HUES64 (cell line): ENCODE measurements at regions not wholly inside any gene's neighbourhood (a gene's known extent, or its start where the extent isn't known, plus 50 kb on each side); places are given as distances from the start of the nearest gene placed in this dataset.

ENCODE experiments used
- H3K27ac ChIP-seq: 2 replicates; pipeline ENCODE4 v1.7.0; 2013; ENCODE audit warnings: low read depth, low read length, inconsistent platforms
- H3K27me3 ChIP-seq: 2 replicates; pipeline ENCODE4 v1.6.1; 2013; ENCODE audit warnings: mild to moderate bottlenecking, low read length; ENCODE audit not compliant: insufficient read depth
- H3K36me3 ChIP-seq: 2 replicates; pipeline ENCODE4 v1.6.1; 2013; ENCODE audit warnings: mild to moderate bottlenecking, low read length; ENCODE audit not compliant: insufficient read depth
- H3K4me1 ChIP-seq: 2 replicates; pipeline ENCODE4 v1.6.1; 2013; ENCODE audit warnings: mild to moderate bottlenecking, low read length, moderate library complexity; ENCODE audit not compliant: insufficient read depth
- H3K4me3 ChIP-seq: 2 replicates; pipeline ENCODE4 v1.5.1; 2013; ENCODE audit warnings: mild to moderate bottlenecking, low read length, moderate library complexity
- H3K9ac ChIP-seq: 2 replicates; pipeline ENCODE4 v1.6.1; 2013; ENCODE audit warnings: mild to moderate bottlenecking, low read depth, low read length
- H3K9me3 ChIP-seq: 2 replicates; pipeline ENCODE4 v1.6.1; 2013; ENCODE audit warnings: low read depth, low read length; ENCODE audit not compliant: insufficient read depth
- WGBS: fragments of 150-250, 120-280 bp; methylation state at CpG from one replicate; pipeline ENCODE4 v1.1.7; 2013; ENCODE audit warnings: missing lambda C conversion rate; 5-methylcytosine and 5-hydroxymethylcytosine counted together

DNA sequence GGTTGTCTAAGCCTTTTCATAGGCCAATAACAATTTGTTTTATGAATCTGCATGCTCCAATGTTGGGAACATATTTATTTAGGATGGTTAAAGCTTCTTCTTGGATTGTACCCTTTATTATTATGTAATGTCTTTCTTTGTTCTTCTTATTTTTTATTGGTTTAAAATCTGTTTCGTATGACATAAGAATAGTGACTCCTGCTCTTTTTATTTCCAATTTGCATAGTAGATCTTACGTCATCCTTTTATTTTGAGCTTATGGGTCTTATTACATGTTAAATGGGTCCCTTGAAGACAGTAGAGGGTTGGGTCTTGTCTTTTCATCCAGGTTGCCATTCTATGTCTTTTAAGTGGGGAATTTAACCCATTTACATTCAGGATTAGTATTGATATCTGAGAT lies 561.9 kb upstream of the GHITM start:
- WGBS: 100% methylated on average over 2 of the region's 2 CpGs
- H3K27me3 ChIP-seq: no peaks in the 10 kb centered on the region
- peaks cover 3% of the 10 kb centered on the region; the same call in 1 of the 2 replicates for H3K9me3 ChIP-seq
- H3K9ac ChIP-seq: no peak overlapping the region
- peaks cover 4% of the 10 kb centered on the region; the same call in 1 of the 2 replicates for H3K4me1 ChIP-seq
- H3K36me3 ChIP-seq: no peaks in the 10 kb centered on the region
- H3K27ac ChIP-seq: no peak overlapping the region
- H3K4me3 ChIP-seq: no peak overlapping the region

- Histone ChIP-seq H3K4me3 (no peak overlapping the region), H3K4me1 (peaks cover 12% of the 10 kb centered on the region), H3K9me3 (peaks cover 3% of the 10 kb centered on the region; the same call in 1 of the 2 replicates), H3K27ac (no peak overlapping the region), H3K27me3 (no peaks in the 10 kb centered on the region), H3K9ac (no peak overlapping the region), H3K36me3 (no peaks in the 10 kb centered on the region)
- 86% methylated on average over 4 of the region's 4 CpGs for WGBS
Measured at GRCh38 chr10:83580373-83581012, 558.8 kb upstream of the GHITM start.

DNA sequence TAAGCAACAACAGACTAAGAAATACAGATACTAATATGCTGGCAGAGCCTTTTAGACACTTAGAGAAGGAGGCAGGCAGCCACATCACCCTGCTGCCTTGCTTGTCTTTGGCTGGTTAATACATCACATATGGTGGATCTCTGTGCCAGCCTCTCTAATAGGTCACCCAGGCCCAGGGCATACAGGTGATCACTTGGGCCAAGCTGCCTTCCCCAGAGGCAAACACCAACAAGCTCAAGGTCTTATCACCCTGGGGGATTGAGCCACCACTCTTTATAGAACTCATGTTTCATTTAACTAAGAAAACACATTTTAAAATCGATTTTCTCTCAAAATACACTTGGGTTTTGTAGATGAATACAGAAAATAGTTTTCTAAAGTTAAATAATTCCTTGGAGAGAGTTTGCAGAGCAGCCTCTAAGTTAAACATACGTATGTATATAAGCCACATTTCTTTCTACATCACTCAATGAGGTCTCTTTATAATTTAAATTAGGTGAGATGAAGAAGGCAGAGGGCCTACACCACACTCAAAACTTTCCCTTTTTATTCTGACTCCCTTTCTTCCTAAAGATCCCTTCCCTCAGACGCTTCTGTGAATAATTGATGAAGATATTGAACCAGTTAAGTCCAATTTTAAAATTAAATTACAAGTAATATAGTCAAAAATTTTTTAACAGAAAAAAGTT lies 556.8 kb upstream of the GHITM start:
- Histone ChIP-seq H3K27me3 (no peaks in the 10 kb centered on the region), H3K4me1 (peaks cover 12% of the 10 kb centered on the region), H3K36me3 (no peaks in the 10 kb centered on the region), H3K9ac (no peak overlapping the region), H3K27ac (no peak overlapping the region), H3K4me3 (no peak overlapping the region), H3K9me3 (no peaks in the 10 kb centered on the region)
- no CpG with 5 or more reads among the region's 3 CpGs for WGBS

GRCh38 chr10:83585686-83586085 lies 553.6 kb upstream of the GHITM start:
- no peak overlapping the region for H3K4me3 ChIP-seq
- H3K9ac ChIP-seq: no peak overlapping the region
- H3K9me3 ChIP-seq: no peaks in the 10 kb centered on the region
- H3K4me1 ChIP-seq: peaks cover 12% of the 10 kb centered on the region
- H3K36me3 ChIP-seq: no peaks in the 10 kb centered on the region
- H3K27ac ChIP-seq: no peak overlapping the region
- no peaks in the 10 kb centered on the region for H3K27me3 ChIP-seq
- WGBS: 97% methylated on average over 2 of the region's 2 CpGs

- H3K4me1 ChIP-seq: no peaks in the 10 kb centered on the region
- no peak overlapping the region for H3K4me3 ChIP-seq
- H3K9me3 ChIP-seq: peaks cover 27% of the 10 kb centered on the region
- no CpG with 5 or more reads among the region's 1 CpG for WGBS
- no peaks in the 10 kb centered on the region for H3K36me3 ChIP-seq
- H3K27ac ChIP-seq: no peak overlapping the region
- no peak overlapping the region for H3K9ac ChIP-seq
- no peaks in the 10 kb centered on the region for H3K27me3 ChIP-seq
Measured at GRCh38 chr10:83592337-83592935, 546.9 kb upstream of the GHITM start.

- Histone ChIP-seq H3K9ac (no peak overlapping the region), H3K27me3 (no peaks in the 10 kb centered on the region), H3K9me3 (no peaks in the 10 kb centered on the region), H3K4me3 (no peak overlapping the region), H3K4me1 (peaks cover 14% of the 10 kb centered on the region), H3K36me3 (no peaks in the 10 kb centered on the region), H3K27ac (no peak overlapping the region)
- 94% methylated on average over 1 of the region's 1 CpG for WGBS
Measured at GRCh38 chr10:83603708-83604107, 535.6 kb upstream of the GHITM start.

DNA sequence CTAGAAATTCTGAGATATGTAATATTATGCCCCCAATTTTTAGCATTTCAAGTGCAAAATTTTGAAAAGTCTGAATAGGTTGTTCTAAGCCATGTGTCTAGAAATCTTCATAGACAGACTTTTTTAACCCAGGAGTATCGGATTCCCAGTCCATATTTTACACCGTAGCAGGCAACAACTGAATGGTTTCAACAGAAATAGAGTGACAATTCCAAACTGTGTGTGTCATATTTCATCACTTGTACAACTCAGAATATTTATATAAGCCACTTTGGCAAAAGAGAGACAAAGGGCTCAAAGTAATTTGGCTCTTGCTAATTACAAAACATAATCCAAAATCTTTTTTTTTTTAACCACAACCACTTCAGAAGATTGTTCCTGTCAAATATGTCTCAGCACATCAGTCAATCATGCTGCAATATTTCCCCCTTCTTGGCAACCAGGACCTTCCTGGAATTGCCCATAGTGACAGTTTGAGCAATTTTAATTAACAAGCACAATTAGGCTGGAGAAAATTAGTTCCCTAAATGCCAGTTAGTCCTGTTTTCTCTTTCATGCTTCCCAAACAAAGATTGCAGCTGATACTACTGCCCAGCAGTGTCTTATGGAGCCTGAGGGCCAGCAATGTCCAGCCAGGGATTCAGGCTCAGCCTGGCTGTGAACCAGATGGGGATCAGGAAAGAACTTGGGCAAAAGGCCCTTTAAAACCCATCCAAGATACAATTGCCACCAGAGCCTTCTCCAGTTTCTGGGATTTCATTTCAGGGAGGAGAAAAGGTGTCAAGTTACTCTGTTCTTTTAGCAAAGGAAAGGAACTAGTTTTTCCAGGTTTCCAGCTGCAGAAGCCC lies 533.3 kb upstream of the GHITM start:
- Histone ChIP-seq H3K4me3 (no peak overlapping the region), H3K36me3 (no peaks in the 10 kb centered on the region), H3K4me1 (peaks cover 14% of the 10 kb centered on the region), H3K27ac (no peak overlapping the region), H3K9me3 (no peaks in the 10 kb centered on the region), H3K27me3 (no peaks in the 10 kb centered on the region), H3K9ac (no peak overlapping the region)
- WGBS: 100% methylated on average over 2 of the region's 2 CpGs

DNA sequence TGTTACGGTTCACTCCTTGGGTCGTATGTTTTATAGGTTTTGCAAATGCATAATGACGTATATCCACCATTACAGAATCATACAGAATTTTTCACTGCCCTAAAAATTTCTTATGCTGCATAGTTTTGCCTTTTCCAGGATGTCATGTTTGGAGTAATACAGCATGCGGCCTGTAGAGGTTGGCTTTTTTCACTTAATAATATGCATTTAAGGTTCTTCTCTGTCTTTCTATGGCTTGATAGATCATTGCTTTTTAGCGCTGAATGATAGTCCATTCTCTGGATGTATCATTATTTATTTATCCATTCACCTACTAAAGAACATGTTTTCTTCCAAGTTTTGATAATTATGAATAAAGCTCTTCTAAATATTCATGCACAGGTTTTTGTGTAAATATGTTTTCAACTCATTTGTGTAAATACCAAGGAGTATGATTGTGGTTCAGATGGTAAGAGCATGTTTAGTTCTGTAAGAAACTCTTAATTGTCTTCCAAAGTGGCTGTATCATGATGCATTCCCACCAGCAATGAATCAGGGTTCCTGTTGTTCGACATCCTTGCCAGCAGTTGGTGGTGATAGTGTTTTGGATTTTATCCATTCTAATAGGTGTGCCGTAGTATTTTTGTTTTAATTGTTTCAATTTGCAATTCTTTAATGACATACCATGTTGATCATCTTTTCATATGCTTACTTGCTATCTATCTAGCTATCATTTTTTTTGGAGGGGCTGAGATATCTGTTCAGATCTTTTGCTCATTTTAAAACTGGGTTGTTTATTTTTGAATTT lies 531.2 kb upstream of the GHITM start:
- H3K27ac ChIP-seq: no peak overlapping the region
- H3K9ac ChIP-seq: no peak overlapping the region
- H3K4me1 ChIP-seq: peaks cover 14% of the 10 kb centered on the region
- no peaks in the 10 kb centered on the region for H3K36me3 ChIP-seq
- WGBS: 98% methylated on average over 5 of the region's 7 CpGs
- no peaks in the 10 kb centered on the region for H3K9me3 ChIP-seq
- no peak overlapping the region for H3K4me3 ChIP-seq
- no peaks in the 10 kb centered on the region for H3K27me3 ChIP-seq

DNA sequence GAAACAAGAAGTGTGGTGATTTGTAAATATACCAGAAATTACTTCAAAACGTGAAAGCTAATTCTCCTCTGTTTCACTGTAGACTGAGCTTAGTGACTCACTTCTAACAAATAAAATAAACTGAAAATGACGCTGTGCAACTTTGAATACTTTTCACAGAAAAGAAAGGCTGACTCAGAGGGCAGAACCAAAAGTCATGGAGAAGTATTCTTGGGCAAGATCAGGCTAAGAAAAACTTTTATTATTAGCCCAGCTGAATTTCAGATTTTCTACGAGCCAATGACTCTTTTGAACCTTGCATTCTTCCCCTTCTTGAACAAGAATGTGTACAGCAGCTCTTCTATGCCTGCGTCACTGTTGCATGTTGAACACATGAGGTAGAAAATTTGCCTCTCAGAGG lies 527.3 kb upstream of the GHITM start:
- Histone ChIP-seq H3K27ac (no peak overlapping the region), H3K27me3 (no peaks in the 10 kb centered on the region), H3K36me3 (no peaks in the 10 kb centered on the region), H3K9ac (no peak overlapping the region), H3K4me3 (no peak overlapping the region), H3K9me3 (no peaks in the 10 kb centered on the region), H3K4me1 (no peaks in the 10 kb centered on the region)
- WGBS: 93% methylated on average over 4 of the region's 4 CpGs

GRCh38 chr10:83612746-83613145 lies 526.6 kb upstream of the GHITM start:
- WGBS: 94% methylated on average over 2 of the region's 2 CpGs
- Histone ChIP-seq H3K4me1 (no peaks in the 10 kb centered on the region), H3K9ac (no peak overlapping the region), H3K4me3 (no peak overlapping the region), H3K36me3 (no peaks in the 10 kb centered on the region), H3K27me3 (no peaks in the 10 kb centered on the region), H3K9me3 (no peaks in the 10 kb centered on the region), H3K27ac (no peak overlapping the region)
